Activated naive CD4-positive, alpha-beta T cell treated with anti-CD3 and anti-CD28 coated beads, Interleukin-2, amount 50 U/mL, for 24 hours (primary cell): ENCODE measurements at regions not wholly inside any gene's neighbourhood (a gene's known extent, or its start where the extent isn't known, plus 50 kb on each side); places are given as distances from the start of the nearest gene placed in this dataset.

Source experiments
- H3K27ac Mint-ChIP-seq: one replicate; pipeline ENCODE4 v1.8.0; 2021; ENCODE audit warnings: mild to moderate bottlenecking, mixed read lengths
- H3K27me3 Mint-ChIP-seq: one replicate; pipeline ENCODE4 v1.8.0; 2021; ENCODE audit warnings: mixed read lengths
- H3K36me3 Mint-ChIP-seq: one replicate; pipeline ENCODE4 v1.8.0; 2021; ENCODE audit warnings: mixed read lengths
- H3K4me1 Mint-ChIP-seq: one replicate; pipeline ENCODE4 v1.8.0; 2021; ENCODE audit warnings: mixed read lengths
- H3K4me3 Mint-ChIP-seq: one replicate; pipeline ENCODE4 v1.8.0; 2021; ENCODE audit warnings: mild to moderate bottlenecking, mixed read lengths
- H3K9me3 Mint-ChIP-seq: one replicate; pipeline ENCODE4 v1.8.0; 2021; ENCODE audit warnings: mixed read lengths

DNA sequence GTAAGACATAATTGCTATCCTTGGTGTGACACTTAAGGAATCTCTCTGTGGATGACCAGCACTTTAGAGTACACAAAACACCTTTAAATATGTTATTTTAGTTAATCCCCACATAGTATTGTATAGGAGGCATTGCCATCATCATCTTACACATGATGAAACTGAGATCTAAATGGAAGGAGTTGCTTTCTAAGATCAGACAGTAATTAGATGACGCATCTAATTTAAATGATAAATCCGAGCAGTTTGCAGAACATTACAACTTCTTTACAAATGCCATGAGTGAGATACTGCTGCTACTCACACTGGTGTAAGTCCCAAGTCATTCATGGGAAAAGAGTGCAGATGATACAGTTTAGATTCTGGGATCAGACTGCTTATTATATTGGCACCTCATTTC, 431.9 kb downstream of the MFSD1 start:
- no peaks in the 10 kb centered on the region for H3K4me1 Mint-ChIP-seq

GRCh38 chr3:159234306-159234705, 432.5 kb downstream of the MFSD1 start:
- no peak overlapping the region for H3K27ac Mint-ChIP-seq
- H3K36me3 Mint-ChIP-seq = no peaks in the 10 kb centered on the region
- no peaks in the 10 kb centered on the region for H3K9me3 Mint-ChIP-seq
- no peaks in the 10 kb centered on the region for H3K4me1 Mint-ChIP-seq
- no peak overlapping the region for H3K4me3 Mint-ChIP-seq
- H3K27me3 Mint-ChIP-seq = peaks cover 12% of the 10 kb centered on the region

More for the DNA sequence above, 431.9 kb downstream of the MFSD1 start:
- Mint-ChIP-seq H3K36me3 (no peaks in the 10 kb centered on the region), H3K27ac (no peak overlapping the region), H3K27me3 (peaks cover 10% of the 10 kb centered on the region), H3K4me3 (no peak overlapping the region), H3K9me3 (no peaks in the 10 kb centered on the region)

DNA sequence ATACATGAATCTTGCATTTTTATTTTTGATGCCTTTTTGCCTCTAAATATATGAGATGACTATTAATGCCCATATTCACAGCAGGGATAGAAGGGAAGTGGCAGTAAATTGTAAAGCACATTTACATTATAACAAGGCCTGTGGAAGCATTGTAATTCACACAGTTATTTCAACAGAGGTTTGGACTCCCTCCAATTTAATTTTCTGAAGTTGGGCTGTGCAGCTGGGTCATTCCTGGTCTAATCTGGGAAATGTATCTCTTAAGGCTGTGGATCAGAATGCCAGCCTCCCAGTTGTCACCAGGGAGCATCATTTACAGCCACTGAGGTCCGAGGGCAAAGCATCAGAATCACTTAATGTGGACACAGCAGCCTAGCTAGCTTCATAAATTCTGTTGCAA, 434.5 kb downstream of the MFSD1 start:
- peaks cover 12% of the 10 kb centered on the region for H3K27me3 Mint-ChIP-seq
- H3K4me1 Mint-ChIP-seq = no peaks in the 10 kb centered on the region
- no peaks in the 10 kb centered on the region for H3K36me3 Mint-ChIP-seq
- H3K4me3 Mint-ChIP-seq = no peak overlapping the region
- no peak overlapping the region for H3K27ac Mint-ChIP-seq
- H3K9me3 Mint-ChIP-seq = no peaks in the 10 kb centered on the region

GRCh38 chr3:159237226-159237625, 435.4 kb downstream of the MFSD1 start:
- Mint-ChIP-seq H3K27me3 (peaks cover 10% of the 10 kb centered on the region), H3K27ac (no peak overlapping the region), H3K36me3 (no peaks in the 10 kb centered on the region), H3K9me3 (no peaks in the 10 kb centered on the region), H3K4me1 (no peaks in the 10 kb centered on the region), H3K4me3 (no peak overlapping the region)

- Mint-ChIP-seq H3K9me3 (no peaks in the 10 kb centered on the region), H3K27ac (no peak overlapping the region), H3K4me3 (no peak overlapping the region), H3K27me3 (peaks cover 6% of the 10 kb centered on the region), H3K4me1 (no peaks in the 10 kb centered on the region), H3K36me3 (no peaks in the 10 kb centered on the region)
Measured at GRCh38 chr3:159238646-159239045, 436.8 kb downstream of the MFSD1 start.

- no peaks in the 10 kb centered on the region for H3K9me3 Mint-ChIP-seq
- H3K27me3 Mint-ChIP-seq = peaks cover 6% of the 10 kb centered on the region
- H3K36me3 Mint-ChIP-seq = no peaks in the 10 kb centered on the region
- H3K27ac Mint-ChIP-seq = no peak overlapping the region
- no peaks in the 10 kb centered on the region for H3K4me1 Mint-ChIP-seq
- no peak overlapping the region for H3K4me3 Mint-ChIP-seq
Measured at GRCh38 chr3:159239059-159239458, 437.2 kb downstream of the MFSD1 start.

DNA sequence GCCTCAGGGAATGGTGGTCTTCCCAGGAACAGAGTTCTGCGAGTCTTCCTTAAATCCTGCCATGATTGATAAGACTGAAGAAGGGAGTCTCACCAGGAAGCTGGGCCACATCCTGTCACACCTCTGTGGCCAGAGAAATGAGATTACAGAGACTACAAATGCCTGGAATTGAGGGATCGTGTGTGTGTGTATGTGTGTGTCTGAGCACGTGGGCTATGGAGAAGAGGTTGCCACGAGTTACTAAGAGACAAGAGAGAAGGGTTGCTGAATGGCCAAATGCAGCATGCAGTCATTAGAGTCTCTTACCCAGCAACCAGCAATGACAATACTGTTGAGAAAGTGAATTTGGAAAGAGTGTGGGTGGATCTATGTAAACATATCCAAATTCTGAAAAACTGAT, 443.1 kb downstream of the MFSD1 start:
- Mint-ChIP-seq H3K9me3 (no peaks in the 10 kb centered on the region), H3K4me1 (no peaks in the 10 kb centered on the region), H3K36me3 (no peaks in the 10 kb centered on the region), H3K4me3 (no peak overlapping the region), H3K27me3 (peaks cover 1% of the 10 kb centered on the region), H3K27ac (no peak overlapping the region)

- Mint-ChIP-seq H3K9me3 (no peaks in the 10 kb centered on the region), H3K27me3 (peaks cover 1% of the 10 kb centered on the region), H3K4me1 (no peaks in the 10 kb centered on the region), H3K27ac (no peak overlapping the region), H3K4me3 (no peak overlapping the region), H3K36me3 (no peaks in the 10 kb centered on the region)
Measured at GRCh38 chr3:159245871-159246270, 444.0 kb downstream of the MFSD1 start.

- Mint-ChIP-seq H3K4me1 (no peaks in the 10 kb centered on the region), H3K27ac (no peak overlapping the region), H3K4me3 (no peak overlapping the region), H3K9me3 (no peaks in the 10 kb centered on the region), H3K27me3 (peaks cover 2% of the 10 kb centered on the region), H3K36me3 (no peaks in the 10 kb centered on the region)
Measured at GRCh38 chr3:159246385-159246784, 444.5 kb downstream of the MFSD1 start.

- H3K4me3 Mint-ChIP-seq = no peak overlapping the region
- H3K27me3 Mint-ChIP-seq = peaks cover 4% of the 10 kb centered on the region
- no peak overlapping the region for H3K27ac Mint-ChIP-seq
- peaks cover 16% of the 10 kb centered on the region for H3K9me3 Mint-ChIP-seq
- H3K36me3 Mint-ChIP-seq = peaks cover 2% of the 10 kb centered on the region
- no peaks in the 10 kb centered on the region for H3K4me1 Mint-ChIP-seq
Measured at GRCh38 chr3:159249472-159250174, 447.8 kb downstream of the MFSD1 start.

GRCh38 chr3:159250961-159251360, 449.1 kb downstream of the MFSD1 start:
- H3K4me1 Mint-ChIP-seq = no peaks in the 10 kb centered on the region
- no peak overlapping the region for H3K27ac Mint-ChIP-seq
- peaks cover 16% of the 10 kb centered on the region for H3K9me3 Mint-ChIP-seq
- peaks cover 2% of the 10 kb centered on the region for H3K36me3 Mint-ChIP-seq
- no peak overlapping the region for H3K4me3 Mint-ChIP-seq
- peaks cover 4% of the 10 kb centered on the region for H3K27me3 Mint-ChIP-seq

DNA sequence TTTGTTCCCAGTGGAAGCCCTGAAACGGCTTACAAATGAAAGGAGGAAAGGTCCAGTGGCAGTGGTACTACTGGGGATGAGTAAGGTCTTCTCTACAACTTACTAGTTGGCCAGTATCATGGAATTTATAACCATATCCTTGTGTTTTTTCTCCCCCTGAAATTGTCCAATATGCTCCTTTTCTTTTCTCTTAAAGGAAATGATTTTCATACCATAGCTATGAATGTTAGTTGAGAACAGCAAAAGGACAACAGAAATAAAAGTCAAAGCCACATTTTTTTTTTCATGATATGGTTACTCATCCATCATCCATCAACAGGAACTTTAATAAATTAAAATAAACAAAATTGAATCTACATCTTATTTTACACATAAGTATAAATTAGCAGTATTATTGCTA, 450.4 kb downstream of the MFSD1 start:
- Mint-ChIP-seq H3K4me3 (no peak overlapping the region), H3K36me3 (peaks cover 2% of the 10 kb centered on the region), H3K9me3 (peaks cover 16% of the 10 kb centered on the region), H3K27ac (no peak overlapping the region), H3K27me3 (peaks cover 4% of the 10 kb centered on the region), H3K4me1 (no peaks in the 10 kb centered on the region)

DNA sequence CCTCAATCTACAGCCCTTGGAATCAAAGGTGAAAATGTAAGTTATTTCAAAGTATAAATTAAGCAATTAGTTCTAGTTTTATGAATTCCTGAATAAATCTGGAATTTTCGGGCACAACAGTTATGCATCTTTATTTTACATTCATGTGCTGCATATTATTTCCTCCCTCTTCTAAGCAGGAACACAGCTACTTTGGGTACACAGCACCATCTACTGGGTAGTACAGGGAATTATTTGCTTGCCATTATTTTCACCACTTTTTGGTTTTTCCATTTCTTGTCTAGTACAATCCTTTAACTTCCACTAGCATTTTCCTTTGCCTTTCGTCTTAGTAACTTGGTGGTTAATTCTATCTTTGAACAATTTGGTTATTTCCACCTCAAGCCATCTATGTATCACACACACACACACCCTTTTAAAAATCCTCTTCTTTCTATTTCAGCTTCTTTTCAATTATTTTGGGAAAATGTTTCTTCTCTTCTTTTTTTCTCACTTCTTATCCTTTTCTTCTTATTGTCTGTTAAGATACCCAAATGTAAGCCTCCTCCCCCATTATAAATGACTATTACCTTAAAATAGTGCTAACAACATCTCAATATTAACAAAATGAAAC, 451.0 kb downstream of the MFSD1 start:
- H3K4me3 Mint-ChIP-seq = no peak overlapping the region
- no peaks in the 10 kb centered on the region for H3K4me1 Mint-ChIP-seq
- peaks cover 2% of the 10 kb centered on the region for H3K36me3 Mint-ChIP-seq
- no peak overlapping the region for H3K27ac Mint-ChIP-seq
- peaks cover 4% of the 10 kb centered on the region for H3K27me3 Mint-ChIP-seq
- H3K9me3 Mint-ChIP-seq = peaks cover 16% of the 10 kb centered on the region

GRCh38 chr3:159253860-159254259, 452.0 kb downstream of the MFSD1 start:
- no peak overlapping the region for H3K27ac Mint-ChIP-seq
- no peak overlapping the region for H3K4me3 Mint-ChIP-seq
- peaks cover 4% of the 10 kb centered on the region for H3K27me3 Mint-ChIP-seq
- H3K36me3 Mint-ChIP-seq = peaks cover 2% of the 10 kb centered on the region
- H3K9me3 Mint-ChIP-seq = peaks cover 16% of the 10 kb centered on the region
- H3K4me1 Mint-ChIP-seq = no peaks in the 10 kb centered on the region

DNA sequence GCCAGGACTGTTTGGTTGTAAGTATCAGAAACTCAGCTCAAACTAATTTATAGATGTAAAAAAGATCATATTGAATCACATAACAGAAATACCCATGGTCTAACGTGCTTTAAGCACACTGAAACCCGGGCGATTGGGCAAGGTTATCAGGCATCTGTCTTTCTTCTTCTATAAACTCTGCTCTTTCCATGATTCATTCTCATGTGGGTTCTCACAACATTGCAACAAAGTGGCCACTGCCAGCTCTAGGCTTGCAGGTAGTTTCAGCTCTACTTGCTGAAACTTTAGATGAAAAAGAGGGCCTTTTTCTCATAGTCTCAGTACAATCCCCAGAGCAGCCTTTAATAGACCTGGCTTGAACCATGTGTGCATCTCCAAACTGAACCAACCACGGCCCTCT, 456.1 kb downstream of the MFSD1 start:
- Mint-ChIP-seq H3K4me3 (no peak overlapping the region), H3K9me3 (peaks cover 8% of the 10 kb centered on the region), H3K4me1 (no peaks in the 10 kb centered on the region), H3K27ac (no peak overlapping the region), H3K27me3 (peaks cover 4% of the 10 kb centered on the region), H3K36me3 (peaks cover 1% of the 10 kb centered on the region)

DNA sequence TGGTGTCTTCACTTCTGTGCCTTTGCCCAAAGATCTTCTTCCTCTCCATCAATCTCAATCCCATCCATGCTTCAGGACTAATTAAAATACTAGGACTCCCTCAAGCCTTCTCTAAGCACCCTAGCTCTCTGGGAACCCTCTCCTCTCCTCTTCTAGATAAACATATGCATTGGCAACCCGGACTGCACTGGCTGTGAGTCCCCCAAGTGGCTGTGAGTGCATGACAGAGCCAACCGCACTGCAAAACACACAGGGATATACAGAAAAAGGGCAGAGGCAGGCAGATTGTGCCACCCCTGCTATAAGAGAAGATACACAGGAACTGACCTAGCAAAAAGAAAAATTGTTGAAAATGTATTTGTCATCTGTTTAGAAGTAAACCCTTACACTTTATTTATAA, 457.1 kb downstream of the MFSD1 start:
- Mint-ChIP-seq H3K27me3 (peaks cover 1% of the 10 kb centered on the region), H3K9me3 (no peaks in the 10 kb centered on the region), H3K4me1 (no peaks in the 10 kb centered on the region), H3K36me3 (no peaks in the 10 kb centered on the region), H3K4me3 (no peak overlapping the region), H3K27ac (no peak overlapping the region)
